ENCODE measurements at regions not wholly inside any gene's neighbourhood (a gene's known extent, or its start where the extent isn't known, plus 50 kb on each side); places are given as distances from the start of the nearest gene placed in this dataset.
A peak's percentile ranks its signal among the peaks of the same experiment; 100 is the strongest.

DNA sequence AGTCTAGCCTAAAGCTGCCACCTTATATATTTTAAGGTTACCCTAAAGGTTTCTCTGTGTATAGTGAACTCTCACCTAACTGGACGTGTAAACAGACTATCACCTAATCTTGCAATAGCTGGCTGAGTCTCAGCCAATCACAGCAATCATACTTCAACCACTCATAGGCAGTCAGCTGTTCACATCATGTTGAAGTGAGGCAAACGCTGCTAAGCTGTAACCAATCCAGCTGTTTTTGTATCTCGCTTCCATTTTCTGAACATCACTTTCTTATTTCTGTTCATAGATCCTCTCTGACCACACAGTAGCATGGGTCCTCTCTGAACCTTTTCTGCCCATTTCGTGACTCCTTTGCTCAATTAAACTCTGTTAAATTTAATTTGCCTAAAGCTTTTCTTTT lies 468.2 kb upstream of the POU3F3 start:
- H2AFZ ChIP-seq (ENCODE audit: low read length) = no peak overlapping the region
- no peaks in the 10 kb centered on the region for H3K4me1 ChIP-seq (ENCODE audit: control insufficient read depth, extremely low read depth, insufficient read depth, low read length)
- H3K36me3 ChIP-seq (ENCODE audit: control insufficient read depth, insufficient read depth, low read length) = no peaks in the 10 kb centered on the region
- H3K79me2 ChIP-seq (ENCODE audit: control insufficient read depth, insufficient read depth, low read length) = no peaks in the 10 kb centered on the region
- no peaks in the 10 kb centered on the region for H4K20me1 ChIP-seq (ENCODE audit: control insufficient read depth, extremely low read depth, insufficient read depth, low read length)
- no peak overlapping the region for H3K27ac ChIP-seq (ENCODE audit: insufficient read depth, low read length)
- no peak for TF ChIP-seq EZH2 (IDR thresholded peaks at IDR 0.05; ENCODE audit: low read length, missing control alignments)
- TF ChIP-seq, protein P1, sequence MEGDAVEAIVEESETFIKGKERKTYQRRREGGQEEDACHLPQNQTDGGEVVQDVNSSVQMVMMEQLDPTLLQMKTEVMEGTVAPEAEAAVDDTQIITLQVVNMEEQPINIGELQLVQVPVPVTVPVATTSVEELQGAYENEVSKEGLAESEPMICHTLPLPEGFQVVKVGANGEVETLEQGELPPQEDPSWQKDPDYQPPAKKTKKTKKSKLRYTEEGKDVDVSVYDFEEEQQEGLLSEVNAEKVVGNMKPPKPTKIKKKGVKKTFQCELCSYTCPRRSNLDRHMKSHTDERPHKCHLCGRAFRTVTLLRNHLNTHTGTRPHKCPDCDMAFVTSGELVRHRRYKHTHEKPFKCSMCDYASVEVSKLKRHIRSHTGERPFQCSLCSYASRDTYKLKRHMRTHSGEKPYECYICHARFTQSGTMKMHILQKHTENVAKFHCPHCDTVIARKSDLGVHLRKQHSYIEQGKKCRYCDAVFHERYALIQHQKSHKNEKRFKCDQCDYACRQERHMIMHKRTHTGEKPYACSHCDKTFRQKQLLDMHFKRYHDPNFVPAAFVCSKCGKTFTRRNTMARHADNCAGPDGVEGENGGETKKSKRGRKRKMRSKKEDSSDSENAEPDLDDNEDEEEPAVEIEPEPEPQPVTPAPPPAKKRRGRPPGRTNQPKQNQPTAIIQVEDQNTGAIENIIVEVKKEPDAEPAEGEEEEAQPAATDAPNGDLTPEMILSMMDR (conservative IDR thresholded peaks at IDR 0.05 in 1 of 2, IDR thresholded peaks at IDR 0.05 in 1 of 2; ENCODE audit: low read depth in 1 of 2, low read length in 2 of 2) = no peak
- H3K27me3 ChIP-seq (ENCODE audit: control insufficient read depth, insufficient read depth, low read length) = no peaks in the 10 kb centered on the region
- no peak for DNase-seq (ENCODE audit: low read depth in 2 of 2)
- H3K9ac ChIP-seq (ENCODE audit: insufficient read depth, low read length) = no peak overlapping the region
- no peaks in the 10 kb centered on the region for H3K9me3 ChIP-seq (ENCODE audit: control insufficient read depth, insufficient read depth, low read depth, low read length)
- H3K4me2 ChIP-seq (ENCODE audit: extremely low read depth, insufficient read depth, low read length) = no peak overlapping the region
- no peak overlapping the region for H3K4me3 ChIP-seq (replicated peaks in 1 of 4; ENCODE audit: control extremely low read depth in 1 of 4, insufficient read depth in 1 of 4, low read depth in 3 of 4, low read length in 4 of 4)

DNA sequence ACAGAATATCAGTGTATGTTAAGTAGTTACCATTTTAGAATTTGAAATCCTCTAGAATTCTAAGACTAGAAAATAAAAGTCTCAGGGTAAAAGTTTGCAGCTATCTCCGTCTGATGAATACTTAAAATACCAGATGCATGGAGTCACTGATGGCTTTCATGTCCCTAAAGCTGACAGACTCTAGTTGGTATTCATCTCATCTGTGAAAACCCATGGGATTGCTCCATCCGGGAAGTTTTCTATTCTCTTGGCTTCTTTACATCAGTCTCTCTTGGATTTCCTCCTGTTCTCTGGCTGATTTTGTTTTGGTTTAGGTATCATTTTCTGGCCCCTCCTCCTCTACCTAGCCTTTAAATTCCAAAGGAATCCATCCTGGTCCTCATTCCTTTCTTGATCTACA lies 465.6 kb upstream of the POU3F3 start:
- Histone ChIP-seq H3K9me3 (ENCODE audit: control insufficient read depth, insufficient read depth, low read depth, low read length) (no peaks in the 10 kb centered on the region), H3K9ac (ENCODE audit: insufficient read depth, low read length) (no peak overlapping the region), H4K20me1 (ENCODE audit: control insufficient read depth, extremely low read depth, insufficient read depth, low read length) (no peaks in the 10 kb centered on the region), H2AFZ (ENCODE audit: low read length) (no peak overlapping the region), H3K27me3 (ENCODE audit: control insufficient read depth, insufficient read depth, low read length) (no peaks in the 10 kb centered on the region), H3K4me2 (ENCODE audit: extremely low read depth, insufficient read depth, low read length) (no peak overlapping the region), H3K4me3 (replicated peaks in 1 of 4; ENCODE audit: control extremely low read depth in 1 of 4, insufficient read depth in 1 of 4, low read depth in 3 of 4, low read length in 4 of 4) (no peak overlapping the region), H3K4me1 (ENCODE audit: control insufficient read depth, extremely low read depth, insufficient read depth, low read length) (no peaks in the 10 kb centered on the region), H3K27ac (ENCODE audit: insufficient read depth, low read length) (no peak overlapping the region), H3K79me2 (ENCODE audit: control insufficient read depth, insufficient read depth, low read length) (no peaks in the 10 kb centered on the region), H3K36me3 (ENCODE audit: control insufficient read depth, insufficient read depth, low read length) (no peaks in the 10 kb centered on the region)
- no peak for TF ChIP-seq EZH2 (IDR thresholded peaks at IDR 0.05; ENCODE audit: low read length, missing control alignments)
- TF ChIP-seq, protein P1 (conservative IDR thresholded peaks at IDR 0.05 in 1 of 2, IDR thresholded peaks at IDR 0.05 in 1 of 2; ENCODE audit: low read depth in 1 of 2, low read length in 2 of 2) = no peak
- peak in 1 of 2 donors; percentile 48 for DNase-seq (ENCODE audit: low read depth in 2 of 2)

DNA sequence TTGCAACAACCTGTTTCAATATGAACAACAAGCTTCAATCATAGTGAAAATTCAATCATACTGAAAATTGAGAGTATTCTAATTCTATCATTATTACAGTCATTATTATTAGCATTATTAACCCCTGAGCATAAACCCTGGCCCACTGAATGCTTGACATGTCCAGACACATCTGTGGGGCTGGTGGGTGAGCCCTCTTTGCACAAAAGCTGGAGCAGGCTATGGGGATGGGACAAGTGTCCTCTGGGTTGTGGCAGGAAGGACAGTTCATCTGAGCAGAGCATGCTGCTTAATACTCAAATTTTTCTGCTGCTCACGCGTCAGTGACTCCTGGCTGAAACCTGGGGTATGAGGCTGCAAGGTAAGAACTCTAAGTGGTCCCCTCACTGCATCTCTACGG lies 451.1 kb upstream of the POU3F3 start:
- no peaks in the 10 kb centered on the region for H3K27me3 ChIP-seq (ENCODE audit: control insufficient read depth, insufficient read depth, low read length)
- H3K79me2 ChIP-seq (ENCODE audit: control insufficient read depth, insufficient read depth, low read length) = no peaks in the 10 kb centered on the region
- no peak for TF ChIP-seq EZH2 (IDR thresholded peaks at IDR 0.05; ENCODE audit: low read length, missing control alignments)
- TF ChIP-seq, protein P1 (conservative IDR thresholded peaks at IDR 0.05 in 1 of 2, IDR thresholded peaks at IDR 0.05 in 1 of 2; ENCODE audit: low read depth in 1 of 2, low read length in 2 of 2) = no peak
- H3K4me1 ChIP-seq (ENCODE audit: control insufficient read depth, extremely low read depth, insufficient read depth, low read length) = no peaks in the 10 kb centered on the region
- H3K36me3 ChIP-seq (ENCODE audit: control insufficient read depth, insufficient read depth, low read length) = no peaks in the 10 kb centered on the region
- no peak overlapping the region for H3K9ac ChIP-seq (ENCODE audit: insufficient read depth, low read length)
- H3K4me3 ChIP-seq (replicated peaks in 1 of 4; ENCODE audit: control extremely low read depth in 1 of 4, insufficient read depth in 1 of 4, low read depth in 3 of 4, low read length in 4 of 4) = no peak overlapping the region
- H4K20me1 ChIP-seq (ENCODE audit: control insufficient read depth, extremely low read depth, insufficient read depth, low read length) = no peaks in the 10 kb centered on the region
- H3K9me3 ChIP-seq (ENCODE audit: control insufficient read depth, insufficient read depth, low read depth, low read length) = no peaks in the 10 kb centered on the region
- no peak for DNase-seq (ENCODE audit: low read depth in 2 of 2)
- H2AFZ ChIP-seq (ENCODE audit: low read length) = no peak overlapping the region
- H3K27ac ChIP-seq (ENCODE audit: insufficient read depth, low read length) = no peak overlapping the region
- no peak overlapping the region for H3K4me2 ChIP-seq (ENCODE audit: extremely low read depth, insufficient read depth, low read length)

Data from fibroblast of lung (primary cell).